Thoracic aorta (tissue), 2 donors: ENCODE measurements at regions not wholly inside any gene's neighbourhood (a gene's known extent, or its start where the extent isn't known, plus 50 kb on each side); places are given as distances from the start of the nearest gene placed in this dataset.
"Not testable (repeated sequence)": the region's sequence is repeated elsewhere in the genome, so short reads cannot be mapped to it uniquely, and the experiment has no call there.

ENCODE experiments used
- ATAC-seq: fragments of 150-250 bp; one replicate; pipeline ENCODE4 v1.8.0; 2017; ENCODE audit warnings: low read depth; ENCODE audit not compliant: insufficient number of reproducible peaks, low FRiP score
- DNase-seq: peaks from one replicate; pipeline ENCODE4 v3.0.0-alpha.2; 2020; ENCODE audit warnings: low spot score
- H3K27ac ChIP-seq, 2 donors: fragments of 200-600 bp; sonication (generic); 1 replicate in 1 of 2; 2 replicates in 1 of 2; pipeline ENCODE4 v1.5.1; 2016; ENCODE audit warnings: mild to moderate bottlenecking in 2 of 2, moderate library complexity in 2 of 2
- H3K27me3 ChIP-seq: fragments of 200-600 bp; sonication (generic); replicated peaks from 2 replicates; pipeline ENCODE4 v1.6.0; 2016; ENCODE audit warnings: mild to moderate bottlenecking; ENCODE audit not compliant: insufficient read depth
- H3K36me3 ChIP-seq: fragments of 200-600 bp; sonication (generic); one replicate; pipeline ENCODE4 v1.5.1; 2016
- H3K4me1 ChIP-seq, 2 donors: fragments of 200-600 bp; sonication (generic); 1 replicate in 1 of 2; 2 replicates in 1 of 2; pipeline versions ENCODE4 v1.5.1 to v1.6.0; 2016; ENCODE audit warnings: low read depth in 2 of 2, mild to moderate bottlenecking in 1 of 2; ENCODE audit not compliant: control insufficient read depth in 1 of 2
- H3K4me3 ChIP-seq: fragments of 200-600 bp; sonication (generic); 2 replicates; pipeline ENCODE4 v1.5.1; 2016; ENCODE audit warnings: mild to moderate bottlenecking
- H3K9me3 ChIP-seq: fragments of 200-600 bp; sonication (generic); 2 replicates; pipeline ENCODE4 v1.5.1; 2016
- CTCF ChIP-seq: fragments of 200-600 bp; sonication (generic); IDR thresholded peaks from one replicate; pipeline ENCODE4 v1.5.1; 2019; ENCODE audit warnings: antibody characterized with exemption

GRCh38 chr7:91357901-91358300 is 93.7 kb downstream of the FZD1 start:
- H3K4me1 ChIP-seq: no peaks in the 10 kb centered on the region
- DNase-seq (no peak), ATAC-seq (no peak)
- no peak overlapping the region for H3K4me3 ChIP-seq
- H3K9me3 ChIP-seq: no peaks in the 10 kb centered on the region
- H3K27ac ChIP-seq: no peak overlapping the region
- no peaks in the 10 kb centered on the region for H3K36me3 ChIP-seq
- H3K27me3 ChIP-seq: no peaks in the 10 kb centered on the region
- no peak for TF ChIP-seq CTCF

- no peaks in the 10 kb centered on the region for H3K9me3 ChIP-seq
- H3K4me1 ChIP-seq: no peaks in the 10 kb centered on the region
- no peak for TF ChIP-seq CTCF
- H3K36me3 ChIP-seq: no peaks in the 10 kb centered on the region
- H3K4me3 ChIP-seq: no peak overlapping the region
- ATAC-seq (no peak), DNase-seq (no peak)
- H3K27ac ChIP-seq: no peak overlapping the region
- H3K27me3 ChIP-seq: no peaks in the 10 kb centered on the region
These were observed 94.1 kb downstream of the FZD1 start for GRCh38 chr7:91358303-91358702.

GRCh38 chr7:91365097-91365496 is 100.9 kb downstream of the FZD1 start:
- not testable (repeated sequence) for H3K9me3 ChIP-seq, ATAC-seq, H3K27me3 ChIP-seq, H3K36me3 ChIP-seq, DNase-seq, H3K27ac ChIP-seq, H3K4me1 ChIP-seq, H3K4me3 ChIP-seq

- no peak for ATAC-seq
These were observed 101.9 kb downstream of the FZD1 start for GRCh38 chr7:91366091-91366490.

GRCh38 chr7:91367812-91368578 is 103.8 kb downstream of the FZD1 start:
- H3K36me3 ChIP-seq: no peaks in the 10 kb centered on the region
- H3K27ac ChIP-seq: no peak overlapping the region
- no peaks in the 10 kb centered on the region for H3K4me1 ChIP-seq
- no peaks in the 10 kb centered on the region for H3K9me3 ChIP-seq
- no peak overlapping the region for H3K4me3 ChIP-seq
- DNase-seq (no peak), ATAC-seq (no peak)
- H3K27me3 ChIP-seq: no peaks in the 10 kb centered on the region
- TF ChIP-seq CTCF: no peak

More at GRCh38 chr7:91366091-91366490, 101.9 kb downstream of the FZD1 start:
- no peak for DNase-seq
- Histone ChIP-seq H3K4me1 (no peaks in the 10 kb centered on the region), H3K27ac (no peak overlapping the region), H3K9me3 (no peaks in the 10 kb centered on the region), H3K36me3 (no peaks in the 10 kb centered on the region), H3K27me3 (no peaks in the 10 kb centered on the region), H3K4me3 (no peak overlapping the region)
- TF ChIP-seq CTCF: no peak

- H3K36me3 ChIP-seq: no peaks in the 10 kb centered on the region
- no peak overlapping the region for H3K27ac ChIP-seq
- DNase-seq (no peak), ATAC-seq (no peak)
- no peak for TF ChIP-seq CTCF
- no peaks in the 10 kb centered on the region for H3K4me1 ChIP-seq
- H3K27me3 ChIP-seq: no peaks in the 10 kb centered on the region
- H3K4me3 ChIP-seq: no peak overlapping the region
- H3K9me3 ChIP-seq: no peaks in the 10 kb centered on the region
These were observed 108.1 kb downstream of the FZD1 start for GRCh38 chr7:91372323-91372722.
